PC-9 (cell line): ENCODE measurements at regions not wholly inside any gene's neighbourhood (a gene's known extent, or its start where the extent isn't known, plus 50 kb on each side); places are given as distances from the start of the nearest gene placed in this dataset.

Source experiments
- BruUV-seq: library from RNA; stranded (reverse); fragments of 400-500 nt; replicated peaks from 2 replicates; lab custom pipeline; 2021; lab: Mats Ljungman, UMichigan
- CTCF ChIA-PET: fragments of 300-600 bp; sonication (Branson Sonifier 250); formaldehyde crosslinking; loops from one replicate; lab custom pipeline; 2022; ENCODE audit warnings: antibody characterized with exemption; lab: Charles Lee
- POLR2A ChIA-PET: fragments of 300-600 bp; sonication (Branson Sonifier 250); formaldehyde crosslinking; loops from one replicate; lab custom pipeline; 2022; ENCODE audit warnings: antibody characterized with exemption; ENCODE audit not compliant: unreplicated experiment; lab: Charles Lee
- DNase-seq, 2 experiments: peaks; one replicate each; pipeline versions ENCODE4 v3.0.0 to v3.0.0-alpha.2; 2015 to 2022; ENCODE audit warnings: mixed read lengths in 1 of 2
- H2AFZ ChIP-seq: fragments of 200-600 bp; sonication (generic); 2 replicates; pipeline ENCODE4 v1.8.1; 2017; ENCODE audit warnings: antibody characterized with exemption
- H3F3A ChIP-seq: fragments of 200-600 bp; sonication (generic); 2 replicates; pipeline ENCODE4 v1.8.1; 2017; ENCODE audit warnings: antibody characterized with exemption, mild to moderate bottlenecking, low read depth; ENCODE audit not compliant: insufficient read depth
- H3K27ac ChIP-seq: fragments of 200-600 bp; sonication (generic); 2 replicates; pipeline ENCODE4 v1.6.1; 2016; ENCODE audit warnings: mixed run types
- H3K27me3 ChIP-seq: fragments of 200-600 bp; sonication (generic); 2 replicates; pipeline ENCODE4 v1.6.1; 2016; ENCODE audit warnings: low read depth, mixed run types; ENCODE audit not compliant: insufficient read depth
- H3K36me3 ChIP-seq: fragments of 200-600 bp; sonication (generic); 2 replicates; pipeline ENCODE4 v1.6.1; 2016; ENCODE audit warnings: low read depth, mixed run types
- H3K4me1 ChIP-seq: fragments of 200-600 bp; sonication (generic); replicated peaks from 2 replicates; pipeline ENCODE4 v1.6.1; 2016; ENCODE audit warnings: mixed run types; ENCODE audit not compliant: insufficient read depth
- H3K4me2 ChIP-seq: fragments of 200-600 bp; sonication (generic); 2 replicates; pipeline ENCODE4 v1.6.1; 2017; ENCODE audit warnings: mixed run types
- H3K4me3 ChIP-seq: fragments of 200-600 bp; sonication (generic); 2 replicates; pipeline ENCODE4 v1.6.1; 2016; ENCODE audit warnings: mixed run types
- H3K79me2 ChIP-seq: fragments of 200-600 bp; sonication (generic); 2 replicates; pipeline ENCODE4 v1.6.1; 2017; ENCODE audit warnings: low read depth, mixed run types
- H3K9me2 ChIP-seq: fragments of 200-600 bp; sonication (generic); 2 replicates; pipeline ENCODE4 v1.8.1; 2017; ENCODE audit warnings: mild to moderate bottlenecking; ENCODE audit not compliant: insufficient read depth
- H3K9me3 ChIP-seq: fragments of 200-600 bp; sonication (generic); 2 replicates; pipeline ENCODE4 v1.8.1; 2016; ENCODE audit warnings: low read depth; ENCODE audit not compliant: insufficient read depth
- H4K20me1 ChIP-seq: fragments of 200-600 bp; sonication (generic); 2 replicates; pipeline ENCODE4 v1.8.1; 2017; ENCODE audit not compliant: insufficient read depth
- EZH2 ChIP-seq: fragments of 200-600 bp; sonication (generic); IDR thresholded peaks from 2 replicates; pipeline ENCODE4 v1.8.0; 2017; ENCODE audit warnings: antibody characterized with exemption, low read depth
- intact Hi-C: fragments of 100-400 bp; cut with micrococcal nuclease; formaldehyde crosslinking; loops from one replicate; pipeline ENCODE4 v1.10.0; 2022; ENCODE audit not compliant: unreplicated experiment
- TF ChIP-seq, protein P1 (sequence below): fragments of 200-600 bp; sonication (generic); conservative IDR thresholded peaks from 2 replicates; pipeline ENCODE4 v1.6.1; 2017; ENCODE audit warnings: mixed run types, antibody characterized with exemption, mild to moderate bottlenecking, moderate library complexity

- DNase-seq: no peak
- POLR2A ChIA-PET: no interaction called here
Observed at GRCh38 chr15:97684249-97684648, 276.3 kb upstream of the ARRDC4 start.

GRCh38 chr15:97686324-97686723 is 274.2 kb upstream of the ARRDC4 start:
- CTCF ChIA-PET: no interaction called here
- intact Hi-C loops: no loop called here

More at GRCh38 chr15:97684249-97684648, 276.3 kb upstream of the ARRDC4 start:
- no peak overlapping the region for H2AFZ ChIP-seq
- H3K9me2 ChIP-seq: no peaks in the 10 kb centered on the region
- H3K27ac ChIP-seq: no peak overlapping the region
- H3K4me1 ChIP-seq: no peaks in the 10 kb centered on the region
- CTCF ChIA-PET: no interaction called here
- intact Hi-C loops: no loop called here
- H3K4me3 ChIP-seq: no peak overlapping the region
- H4K20me1 ChIP-seq: no peaks in the 10 kb centered on the region
- no peak for TF ChIP-seq EZH2
- TF ChIP-seq, protein P1, sequence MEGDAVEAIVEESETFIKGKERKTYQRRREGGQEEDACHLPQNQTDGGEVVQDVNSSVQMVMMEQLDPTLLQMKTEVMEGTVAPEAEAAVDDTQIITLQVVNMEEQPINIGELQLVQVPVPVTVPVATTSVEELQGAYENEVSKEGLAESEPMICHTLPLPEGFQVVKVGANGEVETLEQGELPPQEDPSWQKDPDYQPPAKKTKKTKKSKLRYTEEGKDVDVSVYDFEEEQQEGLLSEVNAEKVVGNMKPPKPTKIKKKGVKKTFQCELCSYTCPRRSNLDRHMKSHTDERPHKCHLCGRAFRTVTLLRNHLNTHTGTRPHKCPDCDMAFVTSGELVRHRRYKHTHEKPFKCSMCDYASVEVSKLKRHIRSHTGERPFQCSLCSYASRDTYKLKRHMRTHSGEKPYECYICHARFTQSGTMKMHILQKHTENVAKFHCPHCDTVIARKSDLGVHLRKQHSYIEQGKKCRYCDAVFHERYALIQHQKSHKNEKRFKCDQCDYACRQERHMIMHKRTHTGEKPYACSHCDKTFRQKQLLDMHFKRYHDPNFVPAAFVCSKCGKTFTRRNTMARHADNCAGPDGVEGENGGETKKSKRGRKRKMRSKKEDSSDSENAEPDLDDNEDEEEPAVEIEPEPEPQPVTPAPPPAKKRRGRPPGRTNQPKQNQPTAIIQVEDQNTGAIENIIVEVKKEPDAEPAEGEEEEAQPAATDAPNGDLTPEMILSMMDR: no peak
- H3K9me3 ChIP-seq: no peaks in the 10 kb centered on the region
- no peaks in the 10 kb centered on the region for H3K79me2 ChIP-seq
- no TSS peak for BruUV-seq
- no peak overlapping the region for H3K4me2 ChIP-seq
- no peaks in the 10 kb centered on the region for H3F3A ChIP-seq
- peaks cover 9% of the 10 kb centered on the region; the same call in 1 of the 2 replicates for H3K27me3 ChIP-seq
- no peaks in the 10 kb centered on the region for H3K36me3 ChIP-seq

DNA sequence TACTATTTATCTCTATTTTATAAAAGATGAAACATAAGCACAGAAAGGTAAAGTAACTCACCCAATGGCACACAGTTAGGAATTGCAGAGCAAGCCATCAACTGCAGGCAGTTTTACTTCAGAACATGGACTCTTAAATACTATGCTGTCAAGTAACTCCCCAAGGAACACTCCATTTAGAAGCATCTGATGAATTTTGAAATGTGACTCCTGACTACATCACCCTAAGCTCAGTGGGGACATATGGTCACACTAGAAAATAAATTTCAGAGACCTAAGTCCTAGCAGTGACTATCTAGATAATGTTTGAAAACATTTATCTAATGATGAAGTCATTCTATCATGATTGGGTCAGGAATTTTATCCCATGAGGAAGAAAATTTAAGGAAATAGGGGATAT is 272.8 kb upstream of the ARRDC4 start:
- no peak overlapping the region for H3K27ac ChIP-seq
- no peak overlapping the region for H3K4me3 ChIP-seq
- ChIA-PET CTCF (no interaction called here), POLR2A (no interaction called here)
- H3K79me2 ChIP-seq: no peaks in the 10 kb centered on the region
- intact Hi-C loops: no loop called here
- H3K4me1 ChIP-seq: no peaks in the 10 kb centered on the region
- H4K20me1 ChIP-seq: no peaks in the 10 kb centered on the region
- TF ChIP-seq, protein P1: no peak
- no peak for TF ChIP-seq EZH2
- no peaks in the 10 kb centered on the region for H3K36me3 ChIP-seq
- H3K9me2 ChIP-seq: no peaks in the 10 kb centered on the region
- no TSS peak for BruUV-seq
- H2AFZ ChIP-seq: no peak overlapping the region
- DNase-seq: no peak
- no peaks in the 10 kb centered on the region for H3K9me3 ChIP-seq
- peaks cover 9% of the 10 kb centered on the region; the same call in 1 of the 2 replicates for H3K27me3 ChIP-seq
- no peaks in the 10 kb centered on the region for H3F3A ChIP-seq
- no peak overlapping the region for H3K4me2 ChIP-seq

More at GRCh38 chr15:97686324-97686723, 274.2 kb upstream of the ARRDC4 start:
- Histone ChIP-seq H3K9me3 (no peaks in the 10 kb centered on the region), H3F3A (no peaks in the 10 kb centered on the region), H3K4me3 (no peak overlapping the region), H3K27ac (no peak overlapping the region), H3K36me3 (no peaks in the 10 kb centered on the region), H3K79me2 (no peaks in the 10 kb centered on the region), H3K27me3 (peaks cover 9% of the 10 kb centered on the region; the same call in 1 of the 2 replicates), H3K4me1 (no peaks in the 10 kb centered on the region), H2AFZ (no peak overlapping the region), H3K4me2 (no peak overlapping the region), H3K9me2 (no peaks in the 10 kb centered on the region), H4K20me1 (no peaks in the 10 kb centered on the region)
- POLR2A ChIA-PET: no interaction called here
- TF ChIP-seq, protein P1: no peak
- no peak for TF ChIP-seq EZH2
- DNase-seq: no peak
- BruUV-seq: no TSS peak
